ENCODE measurements at regions not wholly inside any gene's neighbourhood (a gene's known extent, or its start where the extent isn't known, plus 50 kb on each side); places are given as distances from the start of the nearest gene placed in this dataset.
"Not testable (repeated sequence)": the region's sequence is repeated elsewhere in the genome, so short reads cannot be mapped to it uniquely, and the experiment has no call there.

GRCh38 chr12:22812531-22812930 lies 187.6 kb downstream of the ETNK1 start:
- TF ChIP-seq CTCF (IDR thresholded peaks at IDR 0.05), result no peak
- Histone ChIP-seq H3K4me3 (no peak overlapping the region), H3K4me1 (no peaks in the 10 kb centered on the region), H3K36me3 (no peaks in the 10 kb centered on the region), H3K27ac (no peak overlapping the region), H3K27me3 (no peaks in the 10 kb centered on the region), H3K9me3 (no peaks in the 10 kb centered on the region)
- no peak for DNase-seq (ENCODE audit: low spot score)

- no peak for TF ChIP-seq CTCF (IDR thresholded peaks at IDR 0.05)
- Histone ChIP-seq H3K9me3 (peaks cover 0 to 6% of the 10 kb centered on the region in 2 donors), H3K27ac (no peak overlapping the region), H3K36me3 (no peaks in the 10 kb centered on the region), H3K4me3 (no peak overlapping the region), H3K4me1 (no peaks in the 10 kb centered on the region), H3K27me3 (no peaks in the 10 kb centered on the region)
- DNase-seq (ENCODE audit: low spot score), result no peak
These were observed 197.0 kb downstream of the ETNK1 start for GRCh38 chr12:22821985-22822384.

GRCh38 chr12:22826026-22826425 lies 201.1 kb downstream of the ETNK1 start:
- Histone ChIP-seq H3K4me3 (no peak overlapping the region), H3K36me3 (no peaks in the 10 kb centered on the region), H3K9me3 (peaks cover 0 to 6% of the 10 kb centered on the region in 2 donors), H3K4me1 (no peaks in the 10 kb centered on the region), H3K27me3 (no peaks in the 10 kb centered on the region), H3K27ac (no peak overlapping the region)
- no peak for DNase-seq (ENCODE audit: low spot score)
- TF ChIP-seq CTCF (IDR thresholded peaks at IDR 0.05), result no peak

- H3K27me3 ChIP-seq; H3K4me3 ChIP-seq; DNase-seq (ENCODE audit: low spot score); H3K36me3 ChIP-seq; H3K4me1 ChIP-seq; H3K27ac ChIP-seq; H3K9me3 ChIP-seq: not testable (repeated sequence)
These were observed 201.5 kb downstream of the ETNK1 start for GRCh38 chr12:22826446-22826981.

GRCh38 chr12:22828066-22828465 lies 203.1 kb downstream of the ETNK1 start:
- TF ChIP-seq CTCF (IDR thresholded peaks at IDR 0.05), result no peak
- Histone ChIP-seq H3K4me1 (no peaks in the 10 kb centered on the region), H3K27me3 (no peaks in the 10 kb centered on the region), H3K27ac (no peak overlapping the region), H3K36me3 (no peaks in the 10 kb centered on the region), H3K9me3 (no peaks in the 10 kb centered on the region), H3K4me3 (no peak overlapping the region)
- no peak for DNase-seq (ENCODE audit: low spot score)

- no peak for DNase-seq (ENCODE audit: low spot score)
- no peaks in the 10 kb centered on the region for H3K27me3 ChIP-seq
- no peak overlapping the region for H3K4me3 ChIP-seq
- no peak overlapping the region for H3K27ac ChIP-seq
- H3K9me3 ChIP-seq, result no peaks in the 10 kb centered on the region
- TF ChIP-seq CTCF (IDR thresholded peaks at IDR 0.05), result no peak
- H3K36me3 ChIP-seq, result no peaks in the 10 kb centered on the region
- no peaks in the 10 kb centered on the region for H3K4me1 ChIP-seq
These were observed 210.5 kb downstream of the ETNK1 start for GRCh38 chr12:22835431-22835830.

Data from right atrium auricular region (tissue), 2 donors.